Esophagus squamous epithelium (tissue), 5 donors: ENCODE measurements at regions not wholly inside any gene's neighbourhood (a gene's known extent, or its start where the extent isn't known, plus 50 kb on each side); places are given as distances from the start of the nearest gene placed in this dataset.
"Not testable (repeated sequence)": the region's sequence is repeated elsewhere in the genome, so short reads cannot be mapped to it uniquely, and the experiment has no call there.

Experiments
- DNase-seq: peaks from one replicate; lab custom pipeline; 2025; lab: John Stamatoyannopoulos, UW
- H3K27ac ChIP-seq, 4 donors: fragments of 200-600 bp; sonication (generic); one replicate each; pipeline ENCODE4 v1.5.1; 2016 to 2019; ENCODE audit warnings: mild to moderate bottlenecking in 1 of 4
- H3K27me3 ChIP-seq, 4 donors: fragments of 200-600 bp; sonication (generic); 1 replicate in 3 of 4; 2 replicates in 1 of 4; pipeline versions ENCODE4 v1.5.1 to v1.6.0; 2017 to 2021; ENCODE audit warnings: antibody characterized with exemption in 1 of 4
- H3K36me3 ChIP-seq, 3 donors: fragments of 200-600 bp; sonication (generic); one replicate each; pipeline ENCODE4 v1.5.1; 2016 to 2019
- H3K4me1 ChIP-seq, 3 donors: fragments of 200-600 bp; sonication (generic); one replicate each; pipeline ENCODE4 v1.5.1; 2017 to 2019
- H3K4me3 ChIP-seq, 4 donors: fragments of 200-600 bp; sonication (generic); 1 replicate in 3 of 4; 2 replicates in 1 of 4; pipeline ENCODE4 v1.5.1; 2016 to 2019; ENCODE audit warnings: mild to moderate bottlenecking in 2 of 4, moderate library complexity in 1 of 4
- H3K9me3 ChIP-seq, 3 donors: fragments of 200-600 bp; sonication (generic); one replicate each; pipeline ENCODE4 v1.5.1; 2016 to 2019
- POLR2A ChIP-seq, 4 donors: fragments of 450-650 bp; IDR thresholded peaks; one replicate each; pipeline ENCODE4 v1.6.1; 2017; ENCODE audit warnings: antibody characterized with exemption in 4 of 4, mild to moderate bottlenecking in 4 of 4, moderate library complexity in 3 of 4
- WGBS, 2 donors: methylation state at CpG; one replicate each; pipeline ENCODE4 v1.1.5; 2018; 5-methylcytosine and 5-hydroxymethylcytosine counted together
- intact Hi-C: fragments of 100-400 bp; cut with DNase I; formaldehyde crosslinking; loops from one replicate; pipeline ENCODE4 v1.15.0; 2022
- TF ChIP-seq, protein P1 (sequence below), 6 experiments: fragments of 450-650 bp in 4 of 6; fragments of 200-600 bp in 2 of 6; sonication (generic) in 2 of 6; IDR thresholded peaks; one replicate each; pipeline ENCODE4 v1.5.1; 2016 to 2019; ENCODE audit warnings: antibody characterized with exemption in 6 of 6, mild to moderate bottlenecking in 4 of 6, moderate library complexity in 4 of 6
- donor health status: DM: yes; HTN: yes; CAD: no.

GRCh38 chr5:28809811-28810750 lies 1771.7 kb upstream of the CDH9 start:
- Histone ChIP-seq H3K4me1 (no peaks in the 10 kb centered on the region), H3K9me3 (peaks cover 0 to 22% (median 0%) of the 10 kb centered on the region in 3 donors), H3K27me3 (no peaks in the 10 kb centered on the region), H3K27ac (no peak overlapping the region), H3K36me3 (no peaks in the 10 kb centered on the region), H3K4me3 (no peak overlapping the region)
- intact Hi-C loops, result no loop called here
- TF ChIP-seq, protein P1, sequence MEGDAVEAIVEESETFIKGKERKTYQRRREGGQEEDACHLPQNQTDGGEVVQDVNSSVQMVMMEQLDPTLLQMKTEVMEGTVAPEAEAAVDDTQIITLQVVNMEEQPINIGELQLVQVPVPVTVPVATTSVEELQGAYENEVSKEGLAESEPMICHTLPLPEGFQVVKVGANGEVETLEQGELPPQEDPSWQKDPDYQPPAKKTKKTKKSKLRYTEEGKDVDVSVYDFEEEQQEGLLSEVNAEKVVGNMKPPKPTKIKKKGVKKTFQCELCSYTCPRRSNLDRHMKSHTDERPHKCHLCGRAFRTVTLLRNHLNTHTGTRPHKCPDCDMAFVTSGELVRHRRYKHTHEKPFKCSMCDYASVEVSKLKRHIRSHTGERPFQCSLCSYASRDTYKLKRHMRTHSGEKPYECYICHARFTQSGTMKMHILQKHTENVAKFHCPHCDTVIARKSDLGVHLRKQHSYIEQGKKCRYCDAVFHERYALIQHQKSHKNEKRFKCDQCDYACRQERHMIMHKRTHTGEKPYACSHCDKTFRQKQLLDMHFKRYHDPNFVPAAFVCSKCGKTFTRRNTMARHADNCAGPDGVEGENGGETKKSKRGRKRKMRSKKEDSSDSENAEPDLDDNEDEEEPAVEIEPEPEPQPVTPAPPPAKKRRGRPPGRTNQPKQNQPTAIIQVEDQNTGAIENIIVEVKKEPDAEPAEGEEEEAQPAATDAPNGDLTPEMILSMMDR (IDR thresholded peaks at IDR 0.05), result no peak
- no peak for TF ChIP-seq POLR2A (IDR thresholded peaks at IDR 0.05)
- WGBS, 2 donors, result 86 to 94% methylated on average over 11 to 30 of the region's 56 CpGs
- DNase-seq, result no peak

DNA sequence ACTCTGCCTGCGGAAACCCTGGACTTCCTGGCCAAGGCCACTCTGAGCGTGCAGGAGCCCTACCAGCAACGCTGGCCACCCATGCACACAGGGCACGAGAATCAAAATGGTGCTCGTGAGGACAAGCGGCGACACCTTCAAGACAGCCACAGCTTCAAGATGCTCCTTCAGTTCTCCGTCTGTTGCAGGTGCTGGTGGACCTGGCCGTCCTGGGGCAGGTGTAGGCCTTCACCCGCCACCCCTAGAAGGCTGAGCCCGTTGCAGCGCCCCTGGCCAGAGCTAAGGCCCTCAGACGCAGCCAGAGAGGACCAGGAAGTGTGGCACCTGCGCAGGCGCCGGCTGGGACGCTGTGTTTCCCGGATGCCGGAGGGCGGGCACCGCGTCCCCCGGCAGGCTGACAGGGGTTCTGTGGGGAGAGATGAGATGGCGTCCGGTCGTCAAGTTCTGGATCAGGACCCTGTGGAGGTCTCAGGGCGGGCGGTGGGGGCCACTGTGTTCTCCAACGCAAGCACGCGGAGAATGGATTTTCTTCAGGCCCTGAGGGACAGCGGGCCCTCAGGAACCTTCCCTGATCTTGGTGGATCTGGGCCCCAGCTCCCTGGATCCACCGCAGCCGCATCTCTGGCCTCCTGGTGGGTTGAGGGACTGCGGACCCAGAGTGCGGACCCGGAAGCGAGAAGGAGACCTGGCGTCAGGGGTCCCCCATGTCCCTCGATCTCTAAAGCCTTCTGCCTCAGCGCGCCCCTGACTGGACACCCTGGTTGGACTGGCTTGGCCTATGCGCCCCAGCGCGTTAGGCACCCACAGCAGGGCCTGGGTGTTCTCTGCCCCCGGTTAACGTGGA lies 1770.8 kb upstream of the CDH9 start:
- H3K9me3 ChIP-seq, result peaks cover 0 to 22% (median 0%) of the 10 kb centered on the region in 3 donors
- no peaks in the 10 kb centered on the region for H3K4me1 ChIP-seq
- intact Hi-C loops, result no loop called here
- no peaks in the 10 kb centered on the region for H3K27me3 ChIP-seq
- H3K27ac ChIP-seq, result no peak overlapping the region
- DNase-seq, result no peak
- WGBS, 2 donors, result 88 to 95% methylated on average over 8 to 20 of the region's 47 CpGs
- no peak overlapping the region for H3K4me3 ChIP-seq
- no peaks in the 10 kb centered on the region for H3K36me3 ChIP-seq
- TF ChIP-seq POLR2A (IDR thresholded peaks at IDR 0.05), result no peak

GRCh38 chr5:28807195-28807729 lies 1768.9 kb upstream of the CDH9 start:
- H3K4me3 ChIP-seq, result no peak overlapping the region
- intact Hi-C loops, result no loop called here
- TF ChIP-seq POLR2A (IDR thresholded peaks at IDR 0.05), result no peak
- TF ChIP-seq, protein P1 (IDR thresholded peaks at IDR 0.05), result no peak
- H3K27ac ChIP-seq, result no peak overlapping the region
- no peaks in the 10 kb centered on the region for H3K4me1 ChIP-seq
- WGBS, 2 donors, result 20 to 27% methylated on average over 2 of the region's 2 CpGs
- peaks cover 0 to 22% (median 0%) of the 10 kb centered on the region in 3 donors for H3K9me3 ChIP-seq
- DNase-seq, result no peak
- no peaks in the 10 kb centered on the region for H3K36me3 ChIP-seq
- no peaks in the 10 kb centered on the region for H3K27me3 ChIP-seq

DNA sequence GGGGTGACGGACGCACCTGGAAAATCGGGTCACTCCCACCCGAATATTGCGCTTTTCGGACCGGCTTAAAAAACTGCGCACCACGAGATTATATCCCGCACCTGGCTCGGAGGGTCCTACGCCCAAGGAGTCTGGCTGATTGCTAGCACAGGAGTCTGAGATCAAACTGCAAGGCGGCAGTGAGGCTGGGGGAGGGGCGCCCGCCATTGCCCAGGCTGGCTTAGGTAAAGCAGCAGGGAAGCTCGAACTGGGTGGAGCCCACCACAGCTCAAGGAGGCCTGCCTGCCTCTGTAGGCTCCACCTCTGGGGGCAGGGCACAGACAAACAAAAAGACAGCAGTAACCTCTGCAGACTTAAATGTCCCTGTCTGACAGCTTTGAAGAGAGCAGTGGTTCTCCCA lies 1760.6 kb upstream of the CDH9 start:
- H3K9me3 ChIP-seq, H3K4me3 ChIP-seq, H3K27ac ChIP-seq, H3K27me3 ChIP-seq, H3K36me3 ChIP-seq, intact Hi-C loops, H3K4me1 ChIP-seq, DNase-seq: not testable (repeated sequence)
- WGBS, 2 donors, result 94% methylated on average over 7 to 15 of the region's 16 CpGs

- Histone ChIP-seq H3K27ac (no peak overlapping the region), H3K9me3 (no peaks in the 10 kb centered on the region), H3K4me3 (no peak overlapping the region), H3K27me3 (no peaks in the 10 kb centered on the region), H3K4me1 (no peaks in the 10 kb centered on the region), H3K36me3 (no peaks in the 10 kb centered on the region)
- no peak for DNase-seq
- TF ChIP-seq POLR2A (IDR thresholded peaks at IDR 0.05), result no peak
- TF ChIP-seq, protein P1 (IDR thresholded peaks at IDR 0.05), result no peak
- intact Hi-C loops, result no loop called here
Measured at GRCh38 chr5:28788954-28789353, 1750.6 kb upstream of the CDH9 start.
